Neural progenitor cell (in vitro differentiated cells): ENCODE measurements at regions not wholly inside any gene's neighbourhood (a gene's known extent, or its start where the extent isn't known, plus 50 kb on each side); places are given as distances from the start of the nearest gene placed in this dataset.

Experiments used
- EZH2 ChIP-seq: fragments of 200-600 bp; sonication (generic); IDR thresholded peaks from 2 replicates; pipeline ENCODE4 v1.6.1; 2017; ENCODE audit warnings: antibody characterized with exemption, mild to moderate bottlenecking, moderate library complexity
- EZH2phosphoT487 ChIP-seq: fragments of 200-600 bp; sonication (generic); IDR thresholded peaks from 2 replicates; pipeline ENCODE4 v1.6.1; 2017; ENCODE audit warnings: antibody characterized with exemption
- TF ChIP-seq, protein P1 (sequence below): fragments of 200-600 bp; sonication (generic); IDR thresholded peaks from 2 replicates; pipeline ENCODE4 v1.5.1; 2017; ENCODE audit warnings: antibody characterized with exemption, mild to moderate bottlenecking

DNA sequence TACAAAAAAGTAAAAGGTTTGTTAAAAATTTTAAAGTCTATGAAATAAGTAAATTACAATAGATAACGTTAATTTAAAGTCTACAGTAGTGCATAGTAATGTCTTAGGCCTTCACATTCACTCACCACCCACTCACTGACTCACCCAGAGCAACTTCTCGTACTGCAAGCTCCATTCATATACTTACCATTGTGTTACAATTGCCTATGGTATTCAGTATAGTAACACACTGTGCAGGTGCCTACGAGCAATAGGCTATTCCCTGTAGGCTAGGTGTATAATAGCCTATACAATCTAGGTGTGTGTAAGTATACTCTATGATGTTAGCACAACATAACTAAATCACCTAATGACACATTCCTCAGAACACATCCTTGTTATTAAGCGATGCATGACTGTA, 435.3 kb upstream of the TMTC1 start:
- TF ChIP-seq, protein P1, sequence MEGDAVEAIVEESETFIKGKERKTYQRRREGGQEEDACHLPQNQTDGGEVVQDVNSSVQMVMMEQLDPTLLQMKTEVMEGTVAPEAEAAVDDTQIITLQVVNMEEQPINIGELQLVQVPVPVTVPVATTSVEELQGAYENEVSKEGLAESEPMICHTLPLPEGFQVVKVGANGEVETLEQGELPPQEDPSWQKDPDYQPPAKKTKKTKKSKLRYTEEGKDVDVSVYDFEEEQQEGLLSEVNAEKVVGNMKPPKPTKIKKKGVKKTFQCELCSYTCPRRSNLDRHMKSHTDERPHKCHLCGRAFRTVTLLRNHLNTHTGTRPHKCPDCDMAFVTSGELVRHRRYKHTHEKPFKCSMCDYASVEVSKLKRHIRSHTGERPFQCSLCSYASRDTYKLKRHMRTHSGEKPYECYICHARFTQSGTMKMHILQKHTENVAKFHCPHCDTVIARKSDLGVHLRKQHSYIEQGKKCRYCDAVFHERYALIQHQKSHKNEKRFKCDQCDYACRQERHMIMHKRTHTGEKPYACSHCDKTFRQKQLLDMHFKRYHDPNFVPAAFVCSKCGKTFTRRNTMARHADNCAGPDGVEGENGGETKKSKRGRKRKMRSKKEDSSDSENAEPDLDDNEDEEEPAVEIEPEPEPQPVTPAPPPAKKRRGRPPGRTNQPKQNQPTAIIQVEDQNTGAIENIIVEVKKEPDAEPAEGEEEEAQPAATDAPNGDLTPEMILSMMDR = no peak
- TF ChIP-seq EZH2 = no peak
- no peak for TF ChIP-seq EZH2phosphoT487
